Transverse colon (tissue), 4 donors: ENCODE measurements at regions not wholly inside any gene's neighbourhood (a gene's known extent, or its start where the extent isn't known, plus 50 kb on each side); places are given as distances from the start of the nearest gene placed in this dataset.

Experiments used
- DNase-seq: peaks from one replicate; pipeline ENCODE4 v3.0.0-alpha.2; 2019
- H3K27ac ChIP-seq, 4 donors: fragments of 200-600 bp; sonication (generic); 2 replicates each; pipeline ENCODE4 v1.5.1; 2016 to 2018; ENCODE audit warnings: inconsistent platforms in 4 of 4
- H3K27me3 ChIP-seq: fragments of 200-600 bp; sonication (generic); 2 replicates; pipeline ENCODE4 v1.5.1; 2017; ENCODE audit warnings: inconsistent platforms
- H3K36me3 ChIP-seq, 4 donors: fragments of 200-600 bp; sonication (generic); 2 replicates each; pipeline ENCODE4 v1.5.1; 2017 to 2019; ENCODE audit warnings: inconsistent platforms in 4 of 4
- H3K4me1 ChIP-seq, 4 donors: fragments of 200-600 bp; sonication (generic); 2 replicates each; pipeline ENCODE4 v1.5.1; 2017 to 2020; ENCODE audit warnings: inconsistent platforms in 4 of 4
- H3K4me3 ChIP-seq, 4 donors: fragments of 200-600 bp; sonication (generic); 1 replicate in 1 of 4; 2 replicates in 3 of 4; pipeline versions ENCODE4 v1.5.1 to v1.6.1; 2017 to 2019; ENCODE audit warnings: inconsistent platforms in 4 of 4
- H3K9me3 ChIP-seq, 2 donors: fragments of 200-600 bp; sonication (generic); 2 replicates each; pipeline ENCODE4 v1.5.1; 2017 to 2019; ENCODE audit warnings: inconsistent platforms in 2 of 2
- EP300 ChIP-seq: sonication (generic); formaldehyde crosslinking; IDR thresholded peaks from one replicate; pipeline ENCODE4 v1.6.1; 2017; ENCODE audit warnings: antibody characterized with exemption, low read depth
- POLR2A ChIP-seq: fragments of 450-650 bp; IDR thresholded peaks from one replicate; pipeline ENCODE4 v1.6.1; 2016; ENCODE audit warnings: antibody characterized with exemption, mild to moderate bottlenecking, moderate library complexity
- POLR2AphosphoS5 ChIP-seq, 3 donors: sonication (generic); formaldehyde crosslinking; IDR thresholded peaks; one replicate each; pipeline ENCODE4 v1.6.1; 2016; ENCODE audit warnings: antibody characterized with exemption in 3 of 3
- WGBS, 2 donors: methylation state at CpG; one replicate each; pipeline ENCODE4 v1.1.5; 2018; ENCODE audit warnings: low coverage in 1 of 2; 5-methylcytosine and 5-hydroxymethylcytosine counted together
- in situ Hi-C, 4 donors: fragments of 200-750 bp; cut with MboI; loops; one replicate each; pipeline versions ENCODE4 v1.15.0 to v1.15.1; 2017; ENCODE audit warnings: low sequenced_read_pairs in 3 of 4, low pct_ligation_motif_present in 1 of 4, low pct_unique_long_range_greater_than_20kb in 1 of 4
- intact Hi-C: fragments of 100-400 bp; cut with DNase I; formaldehyde crosslinking; loops from one replicate; pipeline ENCODE4 v1.15.1; 2023; ENCODE audit warnings: low total_unique reads
- TF ChIP-seq, protein P1 (sequence below), 5 experiments: fragments of 200-600 bp in 3 of 5; fragments of 450-650 bp in 2 of 5; sonication (generic) in 3 of 5; IDR thresholded peaks; 1 replicate in 2 of 5; 2 replicates in 3 of 5; pipeline ENCODE4 v1.5.1; 2016 to 2017; ENCODE audit warnings: antibody characterized with exemption in 5 of 5, inconsistent platforms in 3 of 5, mild to moderate bottlenecking in 2 of 5, moderate library complexity in 1 of 5

DNA sequence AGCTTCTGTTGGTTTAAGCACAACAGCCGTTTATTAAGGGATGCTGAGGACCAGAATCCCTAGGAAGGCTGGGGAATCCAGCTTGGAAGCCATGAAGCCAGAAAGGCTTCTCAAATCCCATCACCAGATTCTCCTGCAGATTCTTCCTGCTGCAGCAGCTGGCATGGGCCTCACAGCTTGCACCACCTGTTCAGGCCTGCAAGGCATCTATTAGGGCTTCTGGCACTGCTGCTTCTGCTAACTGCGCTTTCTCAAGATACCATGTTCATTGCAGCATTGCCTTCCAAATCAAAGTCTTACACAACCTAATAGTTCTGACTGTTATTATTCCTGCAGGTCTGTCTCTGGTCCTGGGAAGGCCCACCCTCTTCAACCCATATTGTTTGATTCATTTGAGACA, 51.2 kb upstream of the ZNF366 start:
- no peak overlapping the region for H3K27ac ChIP-seq
- peaks cover 4 to 17% (median 14%) of the 10 kb centered on the region in 4 donors for H3K4me1 ChIP-seq
- 85% methylated on average over 2 of the region's 2 CpGs; no CpG with 5 or more reads in 1 of the 2 donors for WGBS, 2 donors
- H3K27me3 ChIP-seq: no peaks in the 10 kb centered on the region
- H3K9me3 ChIP-seq: no peaks in the 10 kb centered on the region
- in situ Hi-C loops (no loop called here), intact Hi-C loops (no loop called here)
- TF ChIP-seq EP300: no peak
- TF ChIP-seq, protein P1, sequence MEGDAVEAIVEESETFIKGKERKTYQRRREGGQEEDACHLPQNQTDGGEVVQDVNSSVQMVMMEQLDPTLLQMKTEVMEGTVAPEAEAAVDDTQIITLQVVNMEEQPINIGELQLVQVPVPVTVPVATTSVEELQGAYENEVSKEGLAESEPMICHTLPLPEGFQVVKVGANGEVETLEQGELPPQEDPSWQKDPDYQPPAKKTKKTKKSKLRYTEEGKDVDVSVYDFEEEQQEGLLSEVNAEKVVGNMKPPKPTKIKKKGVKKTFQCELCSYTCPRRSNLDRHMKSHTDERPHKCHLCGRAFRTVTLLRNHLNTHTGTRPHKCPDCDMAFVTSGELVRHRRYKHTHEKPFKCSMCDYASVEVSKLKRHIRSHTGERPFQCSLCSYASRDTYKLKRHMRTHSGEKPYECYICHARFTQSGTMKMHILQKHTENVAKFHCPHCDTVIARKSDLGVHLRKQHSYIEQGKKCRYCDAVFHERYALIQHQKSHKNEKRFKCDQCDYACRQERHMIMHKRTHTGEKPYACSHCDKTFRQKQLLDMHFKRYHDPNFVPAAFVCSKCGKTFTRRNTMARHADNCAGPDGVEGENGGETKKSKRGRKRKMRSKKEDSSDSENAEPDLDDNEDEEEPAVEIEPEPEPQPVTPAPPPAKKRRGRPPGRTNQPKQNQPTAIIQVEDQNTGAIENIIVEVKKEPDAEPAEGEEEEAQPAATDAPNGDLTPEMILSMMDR (IDR thresholded peaks at IDR 0.05): no peak
- no peak for TF ChIP-seq POLR2A
- no peak for TF ChIP-seq POLR2AphosphoS5 (IDR thresholded peaks at IDR 0.05)
- DNase-seq: no peak
- H3K4me3 ChIP-seq: no peak overlapping the region
- no peaks in the 10 kb centered on the region for H3K36me3 ChIP-seq

GRCh38 chr5:72558046-72558336, 50.8 kb upstream of the ZNF366 start:
- no peaks in the 10 kb centered on the region for H3K9me3 ChIP-seq
- WGBS, 2 donors: 85 to 96% methylated on average over 4 to 11 of the region's 11 CpGs
- no peaks in the 10 kb centered on the region for H3K36me3 ChIP-seq
- H3K4me1 ChIP-seq: peaks cover 4 to 17% (median 14%) of the 10 kb centered on the region in 4 donors
- DNase-seq: no peak
- TF ChIP-seq, protein P1 (IDR thresholded peaks at IDR 0.05): no peak
- intact Hi-C loops: no loop called here
- H3K27me3 ChIP-seq: no peaks in the 10 kb centered on the region
- in situ Hi-C loops: no loop called here
- H3K4me3 ChIP-seq: no peak overlapping the region
- no peak overlapping the region for H3K27ac ChIP-seq

- DNase-seq: no peak
- no peak for TF ChIP-seq POLR2A
- TF ChIP-seq EP300: no peak
- TF ChIP-seq, protein P1 (IDR thresholded peaks at IDR 0.05): no peak
- no peak for TF ChIP-seq POLR2AphosphoS5 (IDR thresholded peaks at IDR 0.05)
- peak overlapping the region; percentile 54 to 68 (median 64) for H3K27ac ChIP-seq
- intact Hi-C loops (no loop called here), in situ Hi-C loops (no loop called here)
- peaks cover 4 to 17% (median 14%) of the 10 kb centered on the region in 4 donors for H3K4me1 ChIP-seq
- no peaks in the 10 kb centered on the region for H3K36me3 ChIP-seq
- no peaks in the 10 kb centered on the region for H3K9me3 ChIP-seq
- 63 to 74% methylated on average over 5 to 18 of the region's 18 CpGs for WGBS, 2 donors
- no peaks in the 10 kb centered on the region for H3K27me3 ChIP-seq
- peak overlapping the region in 2 of 4 donors; percentile 36 to 51 for H3K4me3 ChIP-seq
Measured at GRCh38 chr5:72557167-72558045, 50.2 kb upstream of the ZNF366 start.
